SK-N-SH (cell line): ENCODE measurements at regions not wholly inside any gene's neighbourhood (a gene's known extent, or its start where the extent isn't known, plus 50 kb on each side); places are given as distances from the start of the nearest gene placed in this dataset.

ENCODE experiments used
- CTCF ChIA-PET: fragments of 300-600, 350-600 bp; formaldehyde crosslinking; extraction: SDS; loops from one replicate; lab custom pipeline; 2021; lab: Yijun Ruan, JAX
- POLR2A ChIA-PET: fragments of 350-600 bp; sonication (Branson Sonifier 250); formaldehyde crosslinking; extraction: SDS; loops from one replicate; lab custom pipeline; 2020; ENCODE audit warnings: antibody characterized with exemption, inconsistent platforms; lab: Yijun Ruan, JAX
- DNase-seq: peaks from one replicate; pipeline ENCODE4 v3.0.0; 2012
- H2AFZ ChIP-seq: fragments of 200-600 bp; sonication (generic); 2 replicates; pipeline ENCODE4 v1.8.1; 2016; ENCODE audit warnings: antibody characterized with exemption, mild to moderate bottlenecking, low read depth
- H3F3A ChIP-seq: fragments of 200-600 bp; sonication (generic); replicated peaks from 2 replicates; pipeline ENCODE3; 2016; ENCODE audit warnings: antibody characterized with exemption, mild to moderate bottlenecking; ENCODE audit not compliant: insufficient read depth
- H3K27ac ChIP-seq, 2 experiments: fragments of 200-500 bp in 1 of 2; fragments of 200-600 bp in 1 of 2; sonication (Bioruptor generic) in 1 of 2; sonication (generic), shearing (Covaris generic) in 1 of 2; 2 replicates each; pipeline versions ENCODE4 v1.5.1 to v1.6.1; 2014 to 2016; ENCODE audit warnings: low read depth in 2 of 2, inconsistent platforms in 1 of 2, low read length in 1 of 2, mild to moderate bottlenecking in 1 of 2, mixed read lengths in 1 of 2
- H3K27me3 ChIP-seq: fragments of 200-600 bp; sonication (generic), shearing (Covaris generic); 2 replicates; pipeline ENCODE4 v1.6.1; 2016; ENCODE audit warnings: mixed run types; ENCODE audit not compliant: insufficient read depth
- H3K36me3 ChIP-seq, 2 experiments: fragments of 200-500 bp in 1 of 2; fragments of 200-600 bp in 1 of 2; sonication (Bioruptor generic) in 1 of 2; sonication (generic) in 1 of 2; replicated peaks in 1 of 2; 2 replicates each; pipeline versions ENCODE3 to v1.5.1; 2014 to 2016; ENCODE audit warnings: low read length in 1 of 2, mild to moderate bottlenecking in 1 of 2; ENCODE audit not compliant: insufficient read depth in 2 of 2, control insufficient read depth in 1 of 2
- H3K4me1 ChIP-seq, 2 experiments: fragments of 200-500 bp in 1 of 2; fragments of 200-600 bp in 1 of 2; sonication (Bioruptor generic) in 1 of 2; sonication (generic), shearing (Covaris generic) in 1 of 2; 2 replicates each; pipeline versions ENCODE4 v1.5.1 to v1.6.1; 2014 to 2016; ENCODE audit warnings: low read depth in 1 of 2, low read length in 1 of 2, mixed run types in 1 of 2; ENCODE audit not compliant: insufficient read depth in 2 of 2, control insufficient read depth in 1 of 2
- H3K4me2 ChIP-seq: fragments of 200-600 bp; sonication (generic), shearing (Covaris generic); 2 replicates; pipeline ENCODE4 v1.6.1; 2017; ENCODE audit warnings: mixed run types
- H3K4me3 ChIP-seq, 2 experiments: fragments of 200-500 bp in 1 of 2; fragments of 200-600 bp in 1 of 2; sonication (Bioruptor generic) in 1 of 2; sonication (generic), shearing (Covaris generic) in 1 of 2; 2 replicates each; pipeline versions ENCODE4 v1.5.1 to v1.8.1; 2014 to 2016; ENCODE audit warnings: low read depth in 2 of 2, inconsistent platforms in 1 of 2, low read length in 1 of 2, mild to moderate bottlenecking in 1 of 2, mixed read lengths in 1 of 2, moderate library complexity in 1 of 2
- H3K79me2 ChIP-seq: fragments of 200-600 bp; sonication (generic); 2 replicates; pipeline ENCODE4 v1.8.1; 2017; ENCODE audit warnings: mild to moderate bottlenecking; ENCODE audit not compliant: insufficient read depth
- H3K9ac ChIP-seq: fragments of 200-600 bp; sonication (generic); 2 replicates; pipeline ENCODE4 v1.6.1; 2017; ENCODE audit warnings: mixed run types
- H3K9me2 ChIP-seq: fragments of 200-600 bp; sonication (generic); 2 replicates; pipeline ENCODE4 v1.6.1; 2017; ENCODE audit warnings: mixed run types
- H3K9me3 ChIP-seq: fragments of 200-600 bp; sonication (generic); 2 replicates; pipeline ENCODE4 v1.6.1; 2017; ENCODE audit warnings: mixed run types, mild to moderate bottlenecking, moderate library complexity
- H4K20me1 ChIP-seq: fragments of 200-600 bp; sonication (generic); 2 replicates; pipeline ENCODE4 v1.6.1; 2017; ENCODE audit warnings: mild to moderate bottlenecking, mixed run types; ENCODE audit not compliant: insufficient read depth
- FOXJ3 ChIP-seq: sonication (generic); formaldehyde crosslinking; IDR thresholded peaks from 2 replicates; pipeline ENCODE4 v1.5.1; 2020; ENCODE audit warnings: mild to moderate bottlenecking, missing genetic modification reagents
- GATA2 ChIP-seq: sonication (generic); formaldehyde crosslinking; IDR thresholded peaks from 2 replicates; pipeline ENCODE4 v1.5.0; 2020; ENCODE audit warnings: mild to moderate bottlenecking, missing genetic modification reagents
- POLR2AphosphoS5 ChIP-seq: IDR thresholded peaks from 2 replicates; pipeline ENCODE4 v1.6.1; 2012; ENCODE audit warnings: low read depth, low read length
- RAD21 ChIP-seq: IDR thresholded peaks from 2 replicates; pipeline ENCODE4 v1.6.1; 2012; ENCODE audit warnings: mild to moderate bottlenecking, low read length
- RFX5 ChIP-seq: IDR thresholded peaks from 2 replicates; pipeline ENCODE4 v1.6.1; 2012; ENCODE audit warnings: mild to moderate bottlenecking, improper control_type of control experiment, low read length
- WGBS: methylation state at CpG from one replicate; pipeline ENCODE4 v1.1.6; 2017; ENCODE audit warnings: low lambda C conversion rate; 5-methylcytosine and 5-hydroxymethylcytosine counted together
- TF ChIP-seq, protein P1 (sequence below): fragments of 200-600 bp; sonication (generic); IDR thresholded peaks from 2 replicates; pipeline ENCODE4 v1.6.1; 2017; ENCODE audit warnings: antibody characterized with exemption, mild to moderate bottlenecking, moderate library complexity
- TF ChIP-seq, protein P2 (sequence below): IDR thresholded peaks from 2 replicates; pipeline ENCODE4 v1.4.0; 2012; ENCODE audit warnings: low read depth

DNA sequence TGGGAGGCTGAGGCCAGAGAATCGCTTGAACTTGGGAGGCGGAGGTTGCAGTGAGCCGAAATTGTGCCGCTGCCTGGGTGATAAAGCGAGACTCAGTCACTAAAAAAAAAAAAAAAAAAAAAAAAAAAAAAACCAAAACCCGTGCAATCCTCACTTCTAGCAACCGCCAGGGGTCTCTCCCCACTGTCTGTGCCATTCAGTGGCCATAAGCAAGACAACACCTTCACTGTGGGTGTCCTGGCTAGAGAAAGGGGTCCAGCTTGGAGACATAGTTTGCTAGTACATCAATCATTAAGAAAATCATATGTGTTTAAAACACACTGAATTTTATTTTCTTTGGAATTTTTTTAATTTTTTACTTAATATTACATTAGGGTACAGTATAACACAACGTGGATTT is 68.2 kb downstream of the RASL11A start:
- H3K4me1 ChIP-seq = no peaks in the 10 kb centered on the region; a peak in 1 of 4 replicates
- no peak overlapping the region for H3K9ac ChIP-seq
- H3K4me2 ChIP-seq = no peak overlapping the region
- H3K4me3 ChIP-seq = no peak overlapping the region; a peak in 1 of 4 replicates
- no peaks in the 10 kb centered on the region for H3K79me2 ChIP-seq
- H3K9me3 ChIP-seq = no peaks in the 10 kb centered on the region
- no peaks in the 10 kb centered on the region for H3K36me3 ChIP-seq
- H3K27ac ChIP-seq = no peak overlapping the region
- no peaks in the 10 kb centered on the region for H3K9me2 ChIP-seq
- H3K27me3 ChIP-seq = peaks cover 38% of the 10 kb centered on the region
- ChIA-PET POLR2A (no interaction called here), CTCF (interaction anchor here (0.6 to 5.4 kb wide), 14 partner anchors 9 to 392 kb away, joined by 3 to 31 read pairs (median 4); no protein-coding TSS in a partner anchor)
- TF ChIP-seq, protein P1, sequence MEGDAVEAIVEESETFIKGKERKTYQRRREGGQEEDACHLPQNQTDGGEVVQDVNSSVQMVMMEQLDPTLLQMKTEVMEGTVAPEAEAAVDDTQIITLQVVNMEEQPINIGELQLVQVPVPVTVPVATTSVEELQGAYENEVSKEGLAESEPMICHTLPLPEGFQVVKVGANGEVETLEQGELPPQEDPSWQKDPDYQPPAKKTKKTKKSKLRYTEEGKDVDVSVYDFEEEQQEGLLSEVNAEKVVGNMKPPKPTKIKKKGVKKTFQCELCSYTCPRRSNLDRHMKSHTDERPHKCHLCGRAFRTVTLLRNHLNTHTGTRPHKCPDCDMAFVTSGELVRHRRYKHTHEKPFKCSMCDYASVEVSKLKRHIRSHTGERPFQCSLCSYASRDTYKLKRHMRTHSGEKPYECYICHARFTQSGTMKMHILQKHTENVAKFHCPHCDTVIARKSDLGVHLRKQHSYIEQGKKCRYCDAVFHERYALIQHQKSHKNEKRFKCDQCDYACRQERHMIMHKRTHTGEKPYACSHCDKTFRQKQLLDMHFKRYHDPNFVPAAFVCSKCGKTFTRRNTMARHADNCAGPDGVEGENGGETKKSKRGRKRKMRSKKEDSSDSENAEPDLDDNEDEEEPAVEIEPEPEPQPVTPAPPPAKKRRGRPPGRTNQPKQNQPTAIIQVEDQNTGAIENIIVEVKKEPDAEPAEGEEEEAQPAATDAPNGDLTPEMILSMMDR = no peak
- TF ChIP-seq FOXJ3 (no peak), RAD21 (peak; percentile 14; the same call in 1 of the 2 replicates)
- TF ChIP-seq, protein P2, sequence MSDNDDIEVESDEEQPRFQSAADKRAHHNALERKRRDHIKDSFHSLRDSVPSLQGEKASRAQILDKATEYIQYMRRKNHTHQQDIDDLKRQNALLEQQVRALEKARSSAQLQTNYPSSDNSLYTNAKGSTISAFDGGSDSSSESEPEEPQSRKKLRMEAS = no peak
- peak; percentile 45 for DNase-seq
- no peaks in the 10 kb centered on the region for H3F3A ChIP-seq
- H2AFZ ChIP-seq = no peak overlapping the region
- WGBS = 44% methylated on average over 8 of the region's 8 CpGs
- no peaks in the 10 kb centered on the region for H4K20me1 ChIP-seq

DNA sequence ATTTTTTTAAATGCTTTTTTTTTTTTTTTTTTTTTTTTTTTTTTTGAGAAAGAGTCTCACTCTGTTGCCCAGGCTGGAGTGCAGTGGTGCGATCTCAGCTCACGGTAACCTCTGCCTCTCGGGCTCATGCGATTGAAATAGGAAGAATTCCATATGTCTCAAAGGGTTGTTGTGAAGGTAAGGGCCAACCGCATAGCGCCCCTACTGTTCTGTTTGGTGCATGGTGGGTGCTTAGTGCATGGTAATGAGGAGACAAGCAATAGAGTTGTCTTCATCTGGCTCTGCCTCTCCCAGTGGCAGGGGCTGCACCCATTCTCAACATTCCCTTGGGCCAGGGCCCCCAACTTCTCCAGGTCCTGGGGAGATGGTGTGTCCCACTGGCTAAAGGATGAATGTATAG is 68.7 kb downstream of the RASL11A start:
- H3F3A ChIP-seq = no peaks in the 10 kb centered on the region
- ChIA-PET POLR2A (interaction anchor here (0.6 to 0.9 kb wide), 2 partner anchors 9 to 1631 kb away, joined by 3 to 4 read pairs; no protein-coding TSS in a partner anchor), CTCF (interaction anchor here (0.6 to 5.4 kb wide), 25 partner anchors 8 to 624 kb away, joined by 3 to 31 read pairs (median 3); partner anchors contain the start of gene RASL11A)
- H3K27ac ChIP-seq = no peak overlapping the region
- DNase-seq = peak; percentile 61
- H3K9me2 ChIP-seq = no peaks in the 10 kb centered on the region
- 5% methylated on average over 6 of the region's 6 CpGs for WGBS
- H3K4me1 ChIP-seq = no peaks in the 10 kb centered on the region; a peak in 1 of 4 replicates
- TF ChIP-seq, protein P1 = peak; percentile 62
- TF ChIP-seq RFX5 (no peak), POLR2AphosphoS5 (no peak), GATA2 (CRISPR knock-in tag) (no peak), RAD21 (peak; percentile 54)
- H3K27me3 ChIP-seq = peaks cover 42% of the 10 kb centered on the region
- no peak overlapping the region for H3K9ac ChIP-seq
- no peak overlapping the region for H2AFZ ChIP-seq
- H4K20me1 ChIP-seq = no peaks in the 10 kb centered on the region
- no peak overlapping the region for H3K4me2 ChIP-seq
- no peak overlapping the region for H3K4me3 ChIP-seq
- no peaks in the 10 kb centered on the region for H3K36me3 ChIP-seq
- H3K9me3 ChIP-seq = no peaks in the 10 kb centered on the region
- no peaks in the 10 kb centered on the region for H3K79me2 ChIP-seq
